ENCODE measurements at regions not wholly inside any gene's neighbourhood (a gene's known extent, or its start where the extent isn't known, plus 50 kb on each side); places are given as distances from the start of the nearest gene placed in this dataset.

- Mint-ChIP-seq H3K4me1 (no peaks in the 10 kb centered on the region), H3K36me3 (no peaks in the 10 kb centered on the region), H3K27ac (no peak overlapping the region), H3K9me3 (peaks cover 0 to 10% (median 3%) of the 10 kb centered on the region in 7 donors), H3K27me3 (ENCODE audit: low read depth in 3 of 3) (peaks cover 0 to 4% (median 3%) of the 10 kb centered on the region in 3 donors), H3K4me3 (no peak overlapping the region)
- Histone ChIP-seq H3K36me3 (replicated peaks in 1 of 2; ENCODE audit: control insufficient read depth in 1 of 2, insufficient read depth in 2 of 2, low read length in 2 of 2) (no peaks in the 10 kb centered on the region), H3K4me2 (replicated peaks; ENCODE audit: extremely low read depth, low read length, poor library complexity, severe bottlenecking) (no peak overlapping the region), H3K79me2 (ENCODE audit: insufficient read depth, low read length) (no peaks in the 10 kb centered on the region), H4K20me1 (ENCODE audit: insufficient read depth, low read length) (no peaks in the 10 kb centered on the region), H3K27ac (ENCODE audit: low read depth in 1 of 2, low read length in 2 of 2) (no peak overlapping the region), H3K27me3 (ENCODE audit: control insufficient read depth in 2 of 2, insufficient read depth in 2 of 2, low read length in 2 of 2) (no peaks in the 10 kb centered on the region), H3K9me3 (replicated peaks in 1 of 2; ENCODE audit: control insufficient read depth in 1 of 2, insufficient read depth in 1 of 2, low read length in 2 of 2) (peaks cover 0 to 4% of the 10 kb centered on the region in 2 donors), H3K4me3 (replicated peaks in 1 of 3; ENCODE audit: low read depth in 2 of 3, low read length in 3 of 3) (no peak overlapping the region), H2AFZ (ENCODE audit: insufficient read depth, low read depth, low read length, poor library complexity, severe bottlenecking) (no peak overlapping the region), H3K9ac (ENCODE audit: insufficient read depth, low read length, poor library complexity, severe bottlenecking) (no peak overlapping the region), H3K4me1 (ENCODE audit: control insufficient read depth in 1 of 2, insufficient read depth in 2 of 2, low read length in 2 of 2) (no peaks in the 10 kb centered on the region)
- WGBS (ENCODE audit: insufficient coverage): no CpG with 5 or more reads among the region's 1 CpG
- intact Hi-C loops (cut with micrococcal nuclease): no loop called here
- DNase-seq: no peak
- no peak for TF ChIP-seq CTCF (IDR thresholded peaks at IDR 0.05)
These were observed 101.1 kb downstream of the HS1BP3 start for GRCh38 chr2:20549691-20550348.

- no peaks in the 10 kb centered on the region for H3K79me2 ChIP-seq (ENCODE audit: insufficient read depth, low read length)
- no peaks in the 10 kb centered on the region for H3K36me3 ChIP-seq (replicated peaks in 1 of 2; ENCODE audit: control insufficient read depth in 1 of 2, insufficient read depth in 2 of 2, low read length in 2 of 2)
- intact Hi-C loops (cut with micrococcal nuclease): no loop called here
- no peak for TF ChIP-seq CTCF (IDR thresholded peaks at IDR 0.05)
- no peak overlapping the region for H3K4me3 ChIP-seq (replicated peaks in 1 of 3; ENCODE audit: low read depth in 2 of 3, low read length in 3 of 3)
- Mint-ChIP-seq H3K27me3 (ENCODE audit: low read depth in 3 of 3) (peaks cover 0 to 4% (median 3%) of the 10 kb centered on the region in 3 donors), H3K9me3 (peaks cover 0 to 3% (median 0%) of the 10 kb centered on the region in 7 donors), H3K36me3 (no peaks in the 10 kb centered on the region), H3K27ac (no peak overlapping the region), H3K4me3 (no peak overlapping the region), H3K4me1 (no peaks in the 10 kb centered on the region)
- no peaks in the 10 kb centered on the region for H3K4me1 ChIP-seq (ENCODE audit: control insufficient read depth in 1 of 2, insufficient read depth in 2 of 2, low read length in 2 of 2)
- no peak for DNase-seq
- WGBS (ENCODE audit: insufficient coverage): 79% methylated on average over 6 of the region's 9 CpGs
- H3K27ac ChIP-seq (ENCODE audit: low read depth in 1 of 2, low read length in 2 of 2): no peak overlapping the region
- H3K27me3 ChIP-seq (ENCODE audit: control insufficient read depth in 2 of 2, insufficient read depth in 2 of 2, low read length in 2 of 2): no peaks in the 10 kb centered on the region
- H4K20me1 ChIP-seq (ENCODE audit: insufficient read depth, low read length): no peaks in the 10 kb centered on the region
- H2AFZ ChIP-seq (ENCODE audit: insufficient read depth, low read depth, low read length, poor library complexity, severe bottlenecking): no peak overlapping the region
- no peak overlapping the region for H3K9ac ChIP-seq (ENCODE audit: insufficient read depth, low read length, poor library complexity, severe bottlenecking)
- no peak overlapping the region for H3K4me2 ChIP-seq (replicated peaks; ENCODE audit: extremely low read depth, low read length, poor library complexity, severe bottlenecking)
- no peaks in the 10 kb centered on the region for H3K9me3 ChIP-seq (replicated peaks in 1 of 2; ENCODE audit: control insufficient read depth in 1 of 2, insufficient read depth in 1 of 2, low read length in 2 of 2)
These were observed 99.5 kb downstream of the HS1BP3 start for GRCh38 chr2:20551260-20551944.
